GM23338 (cell line): ENCODE measurements at regions not wholly inside any gene's neighbourhood (a gene's known extent, or its start where the extent isn't known, plus 50 kb on each side); places are given as distances from the start of the nearest gene placed in this dataset.
A peak's percentile ranks its signal among the peaks of the same experiment; 100 is the strongest.

Source experiments
- ATAC-seq: fragments of 200-7000 bp; cut with Tn5 transposase; 3 replicates; pipeline ENCODE4 v1.9.1; 2020
- DNase-seq: peaks from one replicate; pipeline ENCODE4 v3.0.0-alpha.2; 2015; ENCODE audit warnings: low spot score
- H2AFZ ChIP-seq: fragments of 200-600 bp; sonication (generic); 2 replicates; pipeline ENCODE4 v1.8.0; 2016; ENCODE audit warnings: antibody characterized with exemption, mild to moderate bottlenecking, moderate library complexity
- H3F3A ChIP-seq: fragments of 200-600 bp; sonication (generic); replicated peaks from 2 replicates; pipeline ENCODE4 v1.8.0; 2017; ENCODE audit warnings: antibody characterized with exemption, mixed run types, low read depth
- H3K27ac ChIP-seq: fragments of 200-600 bp; sonication (generic); 2 replicates; pipeline ENCODE4 v1.6.1; 2016; ENCODE audit warnings: low read depth
- H3K27me3 ChIP-seq: fragments of 200-600 bp; sonication (generic); 2 replicates; pipeline ENCODE4 v1.8.0; 2016; ENCODE audit warnings: mild to moderate bottlenecking, mixed run types, moderate library complexity; ENCODE audit not compliant: insufficient read depth
- H3K36me3 ChIP-seq: fragments of 200-600 bp; sonication (generic); 2 replicates; pipeline ENCODE4 v1.8.0; 2016; ENCODE audit warnings: mild to moderate bottlenecking; ENCODE audit not compliant: insufficient read depth
- H3K4me1 ChIP-seq: fragments of 200-600 bp; sonication (generic); 2 replicates; pipeline ENCODE4 v1.8.0; 2016; ENCODE audit warnings: mild to moderate bottlenecking, moderate library complexity; ENCODE audit not compliant: insufficient read depth
- H3K4me2 ChIP-seq: fragments of 200-600 bp; sonication (generic); 2 replicates; pipeline ENCODE4 v1.7.1; 2017; ENCODE audit warnings: mixed run types
- H3K4me3 ChIP-seq: fragments of 200-600 bp; sonication (generic); 2 replicates; pipeline ENCODE4 v1.6.1; 2016; ENCODE audit warnings: mixed run types
- H3K79me2 ChIP-seq: fragments of 200-600 bp; sonication (generic); replicated peaks from 2 replicates; pipeline ENCODE4 v1.8.0; 2017; ENCODE audit warnings: mild to moderate bottlenecking; ENCODE audit not compliant: insufficient read depth
- H3K9me2 ChIP-seq: fragments of 200-600 bp; sonication (generic); 2 replicates; pipeline ENCODE4 v1.8.0; 2017; ENCODE audit not compliant: insufficient read depth
- H4K20me1 ChIP-seq: fragments of 200-600 bp; sonication (generic); replicated peaks from 2 replicates; pipeline ENCODE4 v1.8.0; 2017; ENCODE audit warnings: mild to moderate bottlenecking; ENCODE audit not compliant: insufficient read depth
- H3K27ac Mint-ChIP-seq: 2 replicates; pipeline ENCODE4 v1.8.0; 2020; ENCODE audit warnings: inconsistent platforms, mild to moderate bottlenecking, moderate library complexity, mixed read lengths
- H3K27me3 Mint-ChIP-seq: 3 replicates; pipeline ENCODE4 v1.8.0; 2022; ENCODE audit warnings: low read depth, mild to moderate bottlenecking, moderate library complexity, mixed read lengths, inconsistent platforms; ENCODE audit not compliant: insufficient read depth, poor library complexity
- H3K36me3 Mint-ChIP-seq: 3 replicates; pipeline ENCODE4 v1.8.0; 2021; ENCODE audit warnings: low read depth, mild to moderate bottlenecking, inconsistent platforms, moderate library complexity, mixed read lengths
- H3K4me1 Mint-ChIP-seq: 3 replicates; pipeline ENCODE4 v1.8.0; 2020; ENCODE audit warnings: mild to moderate bottlenecking, inconsistent platforms, mixed read lengths
- H3K4me3 Mint-ChIP-seq: 3 replicates; pipeline ENCODE4 v1.8.0; 2021; ENCODE audit warnings: moderate library complexity, mild to moderate bottlenecking, inconsistent platforms, mixed read lengths
- H3K9me3 Mint-ChIP-seq: 3 replicates; pipeline ENCODE4 v1.8.0; 2020; ENCODE audit warnings: moderate library complexity, mild to moderate bottlenecking, inconsistent platforms, mixed read lengths
- CREB1 ChIP-seq: fragments of 250-450 bp; sonication (Bioruptor Pico); IDR thresholded peaks from 2 replicates; pipeline ENCODE4 v1.5.0; 2020; ENCODE audit warnings: low read depth, mild to moderate bottlenecking, moderate library complexity
- EZH2 ChIP-seq: fragments of 200-600 bp; sonication (generic); IDR thresholded peaks from one replicate; pipeline ENCODE4 v1.8.0; 2017; ENCODE audit warnings: antibody characterized with exemption, mild to moderate bottlenecking, low read depth; ENCODE audit not compliant: unreplicated experiment
- EZH2phosphoT487 ChIP-seq: fragments of 200-600 bp; sonication (generic); IDR thresholded peaks from one replicate; pipeline ENCODE4 v1.8.1; 2018; ENCODE audit warnings: antibody characterized with exemption; ENCODE audit not compliant: unreplicated experiment
- JUNB ChIP-seq: IDR thresholded peaks from one replicate; pipeline ENCODE4 v1.6.1; 2016; ENCODE audit warnings: antibody characterized with exemption; ENCODE audit not compliant: unreplicated experiment
- NANOG ChIP-seq: IDR thresholded peaks from 2 replicates; pipeline ENCODE4 v1.6.1; 2016; ENCODE audit warnings: antibody characterized with exemption, borderline replicate concordance
- REST ChIP-seq: IDR thresholded peaks from one replicate; pipeline ENCODE4 v1.6.1; 2018; ENCODE audit warnings: antibody characterized with exemption; ENCODE audit not compliant: unreplicated experiment
- STAT1 ChIP-seq: IDR thresholded peaks from one replicate; pipeline ENCODE4 v1.6.1; 2016; ENCODE audit warnings: antibody characterized with exemption; ENCODE audit not compliant: unreplicated experiment
- ZNF114 ChIP-seq: fragments of 250-450 bp; sonication (Bioruptor Pico); IDR thresholded peaks from 2 replicates; pipeline ENCODE4 v1.5.0; 2020; ENCODE audit warnings: mild to moderate bottlenecking, moderate library complexity
- ZNF462 ChIP-seq: fragments of 250-450 bp; sonication (Bioruptor Pico); IDR thresholded peaks from 2 replicates; pipeline ENCODE4 v1.5.0; 2020; ENCODE audit warnings: mild to moderate bottlenecking, moderate library complexity

- H3F3A ChIP-seq: no peaks in the 10 kb centered on the region
- no peak overlapping the region for H3K4me3 Mint-ChIP-seq
- H3K4me1 ChIP-seq: no peaks in the 10 kb centered on the region
- no peaks in the 10 kb centered on the region for H4K20me1 ChIP-seq
- H3K36me3 Mint-ChIP-seq: no peaks in the 10 kb centered on the region
- H3K4me3 ChIP-seq: no peak overlapping the region
- H3K9me2 ChIP-seq: no peaks in the 10 kb centered on the region
- H3K9me3 Mint-ChIP-seq: no peaks in the 10 kb centered on the region
- TF ChIP-seq REST (no peak), NANOG (no peak), CREB1 (no peak), JUNB (no peak), EZH2phosphoT487 (no peak)
- H3K36me3 ChIP-seq: no peaks in the 10 kb centered on the region
- H3K27me3 ChIP-seq: no peaks in the 10 kb centered on the region
- H3K27me3 Mint-ChIP-seq: peaks cover 4% of the 10 kb centered on the region
- H3K4me2 ChIP-seq: no peak overlapping the region
- no peaks in the 10 kb centered on the region for H3K79me2 ChIP-seq
- no peak for DNase-seq
- no peak for ATAC-seq
- H3K27ac Mint-ChIP-seq: no peak overlapping the region
- H3K27ac ChIP-seq: no peak overlapping the region
- H3K4me1 Mint-ChIP-seq: peaks cover 8% of the 10 kb centered on the region; the same call in 2 of the 3 replicates
- no peak overlapping the region for H2AFZ ChIP-seq
Observed at GRCh38 chr2:223141606-223142005, 89.6 kb downstream of the KCNE4 start.

- Histone ChIP-seq H3K9me2 (no peaks in the 10 kb centered on the region), H3K4me2 (no peak overlapping the region), H2AFZ (peak overlapping the region; percentile 74), H3K27ac (no peak overlapping the region), H3K36me3 (no peaks in the 10 kb centered on the region), H3F3A (no peaks in the 10 kb centered on the region), H3K4me1 (no peaks in the 10 kb centered on the region), H3K27me3 (no peaks in the 10 kb centered on the region), H3K79me2 (no peaks in the 10 kb centered on the region), H3K4me3 (no peak overlapping the region), H4K20me1 (no peaks in the 10 kb centered on the region)
- no peak for DNase-seq
- Mint-ChIP-seq H3K9me3 (no peaks in the 10 kb centered on the region), H3K27me3 (peaks cover 4% of the 10 kb centered on the region), H3K4me1 (peaks cover 8% of the 10 kb centered on the region; the same call in 2 of the 3 replicates), H3K36me3 (no peaks in the 10 kb centered on the region), H3K4me3 (no peak overlapping the region), H3K27ac (no peak overlapping the region)
- peak; percentile 66 for ATAC-seq
- TF ChIP-seq EZH2 (no peak), CREB1 (no peak), REST (no peak), JUNB (no peak), ZNF114 (CRISPR knock-in tag) (no peak), ZNF462 (CRISPR knock-in tag) (no peak), STAT1 (no peak), EZH2phosphoT487 (no peak)
Observed at GRCh38 chr2:223142118-223142517, 90.1 kb downstream of the KCNE4 start.
